Upper lobe of left lung (tissue), 6 donors: ENCODE measurements at regions not wholly inside any gene's neighbourhood (a gene's known extent, or its start where the extent isn't known, plus 50 kb on each side); places are given as distances from the start of the nearest gene placed in this dataset.
A peak's percentile ranks its signal among the peaks of the same experiment; 100 is the strongest.

Source experiments
- ATAC-seq, 2 donors: fragments of 200-7000 bp; cut with Tn5 transposase; one replicate each; pipeline ENCODE4 v1.9.1; 2022; ENCODE audit warnings: mild to moderate bottlenecking in 2 of 2, moderate library complexity in 2 of 2; ENCODE audit not compliant: low FRiP score in 2 of 2
- DNase-seq, 2 donors: peaks; one replicate each; pipeline ENCODE4 v3.0.0-alpha.2; 2019 to 2020
- H3K27ac ChIP-seq, 4 donors: fragments of 200-600 bp; sonication (generic); one replicate each; pipeline ENCODE4 v1.5.1; 2016 to 2019
- H3K27me3 ChIP-seq, 4 donors: fragments of 200-600 bp; sonication (generic); one replicate each; pipeline ENCODE4 v1.5.1; 2017 to 2019
- H3K36me3 ChIP-seq, 4 donors: fragments of 200-600 bp; sonication (generic); one replicate each; pipeline ENCODE4 v1.5.1; 2016 to 2019
- H3K4me1 ChIP-seq, 4 donors: fragments of 200-600 bp; sonication (generic); one replicate each; pipeline ENCODE4 v1.5.1; 2018 to 2019
- H3K4me3 ChIP-seq, 4 donors: fragments of 200-600 bp; sonication (generic); one replicate each; pipeline ENCODE4 v1.5.1; 2017 to 2019; ENCODE audit warnings: mild to moderate bottlenecking in 2 of 4, moderate library complexity in 1 of 4
- H3K9me3 ChIP-seq, 4 donors: fragments of 200-600 bp; sonication (generic); one replicate each; pipeline ENCODE4 v1.5.1; 2018 to 2019
- EP300 ChIP-seq, 4 donors: sonication (generic); formaldehyde crosslinking; IDR thresholded peaks; one replicate each; pipeline ENCODE4 v1.5.1; 2017; ENCODE audit warnings: antibody characterized with exemption in 4 of 4, control low read depth in 2 of 4
- POLR2A ChIP-seq, 4 donors: fragments of 450-650 bp; IDR thresholded peaks; one replicate each; pipeline ENCODE4 v1.5.1; 2016 to 2017; ENCODE audit warnings: antibody characterized with exemption in 4 of 4, mild to moderate bottlenecking in 2 of 4
- POLR2AphosphoS5 ChIP-seq, 2 donors: sonication (generic); formaldehyde crosslinking; IDR thresholded peaks; one replicate each; pipeline ENCODE4 v1.5.1; 2017; ENCODE audit warnings: antibody characterized with exemption in 2 of 2
- WGBS, 2 donors: methylation state at CpG; one replicate each; pipeline ENCODE4 v1.1.5; 2017 to 2018; 5-methylcytosine and 5-hydroxymethylcytosine counted together
- TF ChIP-seq, protein P1 (sequence below), 6 experiments: fragments of 450-650 bp in 4 of 6; fragments of 200-600 bp in 2 of 6; sonication (generic) in 2 of 6; IDR thresholded peaks; one replicate each; pipeline ENCODE4 v1.5.1; 2016 to 2019; ENCODE audit warnings: antibody characterized with exemption in 6 of 6
- donor health status: DM: no; HTN: no; CAD: no; lungs with moderate emphysema.
- donor health status: DM: no; HTN: yes; CAD: no; lungs with severe emphysema.

DNA sequence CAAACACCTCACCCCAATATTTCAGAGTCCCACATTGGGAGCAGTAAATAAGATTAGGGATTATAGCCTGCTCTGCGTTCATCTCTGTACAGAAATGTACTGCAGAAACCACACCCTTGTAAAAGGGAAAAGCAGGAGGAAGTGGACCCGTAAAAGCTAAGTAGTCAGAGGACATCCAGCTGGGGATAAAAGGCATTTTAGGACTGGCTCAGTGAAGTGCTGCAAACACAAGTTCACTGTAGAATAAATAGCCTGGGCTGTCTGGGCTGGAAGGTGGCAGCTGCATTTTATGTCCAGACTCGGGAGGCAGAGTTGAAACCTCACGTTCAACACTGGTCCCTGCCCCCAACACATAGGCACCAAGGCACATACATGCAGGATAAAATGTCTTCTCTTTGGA is 178.7 kb upstream of the FAT1 start:
- no peak for TF ChIP-seq EP300 (IDR thresholded peaks at IDR 0.05)
- TF ChIP-seq POLR2AphosphoS5 (IDR thresholded peaks at IDR 0.05), result no peak
- TF ChIP-seq, protein P1, sequence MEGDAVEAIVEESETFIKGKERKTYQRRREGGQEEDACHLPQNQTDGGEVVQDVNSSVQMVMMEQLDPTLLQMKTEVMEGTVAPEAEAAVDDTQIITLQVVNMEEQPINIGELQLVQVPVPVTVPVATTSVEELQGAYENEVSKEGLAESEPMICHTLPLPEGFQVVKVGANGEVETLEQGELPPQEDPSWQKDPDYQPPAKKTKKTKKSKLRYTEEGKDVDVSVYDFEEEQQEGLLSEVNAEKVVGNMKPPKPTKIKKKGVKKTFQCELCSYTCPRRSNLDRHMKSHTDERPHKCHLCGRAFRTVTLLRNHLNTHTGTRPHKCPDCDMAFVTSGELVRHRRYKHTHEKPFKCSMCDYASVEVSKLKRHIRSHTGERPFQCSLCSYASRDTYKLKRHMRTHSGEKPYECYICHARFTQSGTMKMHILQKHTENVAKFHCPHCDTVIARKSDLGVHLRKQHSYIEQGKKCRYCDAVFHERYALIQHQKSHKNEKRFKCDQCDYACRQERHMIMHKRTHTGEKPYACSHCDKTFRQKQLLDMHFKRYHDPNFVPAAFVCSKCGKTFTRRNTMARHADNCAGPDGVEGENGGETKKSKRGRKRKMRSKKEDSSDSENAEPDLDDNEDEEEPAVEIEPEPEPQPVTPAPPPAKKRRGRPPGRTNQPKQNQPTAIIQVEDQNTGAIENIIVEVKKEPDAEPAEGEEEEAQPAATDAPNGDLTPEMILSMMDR (IDR thresholded peaks at IDR 0.05), result no peak
- no peak for TF ChIP-seq POLR2A (IDR thresholded peaks at IDR 0.05)
- ATAC-seq (no peak), DNase-seq (no peak)
- H3K27me3 ChIP-seq, result no peaks in the 10 kb centered on the region
- H3K4me1 ChIP-seq, result peaks cover 0 to 13% (median 9%) of the 10 kb centered on the region in 4 donors
- H3K27ac ChIP-seq, result no peak overlapping the region
- no peaks in the 10 kb centered on the region for H3K9me3 ChIP-seq
- no peak overlapping the region for H3K4me3 ChIP-seq
- WGBS, 2 donors, result 22 to 29% methylated on average over 4 of the region's 4 CpGs
- no peaks in the 10 kb centered on the region for H3K36me3 ChIP-seq

DNA sequence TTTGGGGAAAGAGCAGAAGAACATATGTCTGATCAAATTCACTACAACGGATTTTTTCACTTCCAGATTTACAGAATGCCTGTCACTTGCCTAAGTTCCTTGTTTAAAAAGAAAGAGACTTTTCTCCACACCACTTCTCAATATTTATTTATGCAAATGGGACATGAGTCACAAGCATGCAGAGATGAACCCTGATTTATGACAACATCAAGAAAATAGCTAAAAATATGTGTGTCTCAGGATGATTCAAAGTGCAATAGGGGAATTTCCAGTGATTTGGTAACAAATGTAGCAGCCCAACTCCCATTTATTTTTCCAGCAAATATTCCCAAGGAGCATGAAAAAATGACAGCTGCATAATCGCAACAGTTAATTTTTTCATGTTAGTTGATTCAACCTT is 180.4 kb upstream of the FAT1 start:
- ATAC-seq (peak in 1 of 2 donors; percentile 70), DNase-seq (no peak)
- Histone ChIP-seq H3K36me3 (no peaks in the 10 kb centered on the region), H3K27me3 (no peaks in the 10 kb centered on the region), H3K27ac (no peak overlapping the region), H3K4me1 (peaks cover 0 to 13% (median 9%) of the 10 kb centered on the region in 4 donors), H3K9me3 (no peaks in the 10 kb centered on the region), H3K4me3 (no peak overlapping the region)
- no peak for TF ChIP-seq EP300 (IDR thresholded peaks at IDR 0.05)
- TF ChIP-seq, protein P1 (IDR thresholded peaks at IDR 0.05), result no peak
- WGBS, 2 donors, result 36 to 63% methylated on average over 2 of the region's 2 CpGs

DNA sequence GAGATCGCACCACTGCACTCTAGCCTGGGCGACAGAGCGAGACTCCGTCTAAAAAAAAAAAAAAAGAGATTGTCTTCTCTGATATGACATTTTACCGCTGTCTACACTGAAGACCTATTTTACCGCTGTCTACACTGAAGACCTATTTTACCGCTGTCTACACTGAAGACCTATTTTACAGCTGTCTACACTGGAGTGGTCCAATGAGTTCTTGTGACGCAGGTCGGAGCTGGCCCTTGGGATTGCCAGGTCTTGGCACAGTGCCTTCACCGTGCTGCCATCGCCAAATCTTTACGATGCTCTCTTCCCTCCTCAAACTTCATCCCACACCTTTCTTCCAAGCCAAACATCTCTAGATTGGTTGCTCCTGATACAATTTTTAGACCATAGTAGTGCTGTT is 183.1 kb upstream of the FAT1 start:
- H3K4me1 ChIP-seq, result peaks cover 0 to 13% (median 9%) of the 10 kb centered on the region in 4 donors
- ATAC-seq, result no peak
- no peak overlapping the region for H3K4me3 ChIP-seq
- H3K27me3 ChIP-seq, result no peaks in the 10 kb centered on the region
- TF ChIP-seq POLR2A (IDR thresholded peaks at IDR 0.05), result no peak
- WGBS, 2 donors, result 93 to 96% methylated on average over 11 to 12 of the region's 12 CpGs
- DNase-seq, result no peak
- no peak overlapping the region for H3K27ac ChIP-seq
- no peaks in the 10 kb centered on the region for H3K9me3 ChIP-seq
- no peaks in the 10 kb centered on the region for H3K36me3 ChIP-seq

DNA sequence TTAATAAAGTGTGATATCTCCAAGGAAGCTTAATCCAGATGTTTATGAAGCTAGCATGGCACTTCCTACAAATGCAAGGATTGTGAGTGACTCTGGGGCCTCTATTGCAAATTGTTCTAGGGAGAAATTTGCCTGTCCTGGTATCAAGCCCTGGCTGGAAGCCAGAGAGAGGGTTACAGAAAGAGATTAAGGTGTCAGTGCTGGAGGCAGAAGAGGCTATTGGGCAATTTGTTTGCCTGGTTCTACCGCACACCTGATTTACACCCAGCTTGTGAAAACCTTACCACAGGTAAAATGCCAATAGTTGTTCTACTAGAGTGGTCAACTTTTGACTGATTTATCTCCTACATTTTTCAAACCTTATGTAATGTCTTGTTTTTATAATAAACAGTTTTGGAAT is 186.7 kb upstream of the FAT1 start:
- Histone ChIP-seq H3K36me3 (no peaks in the 10 kb centered on the region), H3K27ac (no peak overlapping the region), H3K27me3 (no peaks in the 10 kb centered on the region), H3K4me3 (no peak overlapping the region), H3K4me1 (no peaks in the 10 kb centered on the region), H3K9me3 (no peaks in the 10 kb centered on the region)
- TF ChIP-seq POLR2AphosphoS5 (IDR thresholded peaks at IDR 0.05) (no peak), EP300 (IDR thresholded peaks at IDR 0.05) (no peak), POLR2A (IDR thresholded peaks at IDR 0.05) (no peak)
- TF ChIP-seq, protein P1 (IDR thresholded peaks at IDR 0.05), result no peak
- DNase-seq (no peak), ATAC-seq (no peak)
- WGBS, 2 donors, result 69 to 79% methylated on average over 1 of the region's 1 CpG

DNA sequence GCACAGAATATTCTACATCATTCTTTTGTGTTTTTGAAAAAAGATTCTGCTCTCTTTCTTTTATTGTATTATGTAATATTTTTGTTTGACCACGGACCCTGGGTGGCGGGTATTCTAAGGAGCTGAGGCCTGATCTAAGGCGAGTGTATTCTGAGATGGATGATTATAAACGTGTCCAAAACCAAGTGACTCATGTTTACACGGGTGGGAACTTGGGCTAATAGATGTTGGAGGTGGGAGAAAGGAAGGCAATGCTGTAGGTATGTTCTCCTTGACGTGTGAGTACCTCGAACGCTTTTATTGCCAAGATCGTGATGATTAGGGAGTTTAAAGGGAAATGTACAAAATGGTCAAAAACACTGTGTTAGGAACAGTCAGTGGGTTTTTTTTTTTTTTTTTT is 188.9 kb upstream of the FAT1 start:
- no peaks in the 10 kb centered on the region for H3K4me1 ChIP-seq
- ATAC-seq (no peak), DNase-seq (no peak)
- TF ChIP-seq EP300 (IDR thresholded peaks at IDR 0.05), result no peak
- TF ChIP-seq POLR2AphosphoS5 (IDR thresholded peaks at IDR 0.05), result no peak
- TF ChIP-seq, protein P1 (IDR thresholded peaks at IDR 0.05), result no peak
- no peak for TF ChIP-seq POLR2A (IDR thresholded peaks at IDR 0.05)
- no peak overlapping the region for H3K4me3 ChIP-seq
- H3K36me3 ChIP-seq, result no peaks in the 10 kb centered on the region
- no peak overlapping the region for H3K27ac ChIP-seq
- no peaks in the 10 kb centered on the region for H3K27me3 ChIP-seq
- 72 to 74% methylated on average over 9 of the region's 9 CpGs for WGBS, 2 donors
- H3K9me3 ChIP-seq, result no peaks in the 10 kb centered on the region
